AG09309 (cell line): ENCODE measurements at regions not wholly inside any gene's neighbourhood (a gene's known extent, or its start where the extent isn't known, plus 50 kb on each side); places are given as distances from the start of the nearest gene placed in this dataset.
A peak's percentile ranks its signal among the peaks of the same experiment; 100 is the strongest.

Experiments
- DNase-seq: peaks from one replicate; pipeline ENCODE4 v3.0.0-alpha.2; 2010; ENCODE audit warnings: low read depth
- H3K4me3 ChIP-seq: 2 replicates; pipeline ENCODE4 v1.5.1; 2011; ENCODE audit warnings: mild to moderate bottlenecking, low read depth, low read length, moderate library complexity; ENCODE audit not compliant: control insufficient read depth
- CTCF ChIP-seq: IDR thresholded peaks from 2 replicates; pipeline ENCODE4 v1.5.1; 2011; ENCODE audit warnings: mild to moderate bottlenecking, low read depth, low read length, inconsistent platforms; ENCODE audit not compliant: insufficient read depth, control insufficient read depth; ENCODE audit errors: missing control alignments

GRCh38 chr4:57195622-57196021 lies 85.4 kb upstream of the IGFBP7 start:
- no peak for TF ChIP-seq CTCF

GRCh38 chr4:57194068-57194611 lies 84.0 kb upstream of the IGFBP7 start:
- DNase-seq: no peak
- H3K4me3 ChIP-seq: no peak overlapping the region
- TF ChIP-seq CTCF: no peak

More at GRCh38 chr4:57195622-57196021, 85.4 kb upstream of the IGFBP7 start:
- H3K4me3 ChIP-seq: no peak overlapping the region
- DNase-seq: no peak

GRCh38 chr4:57193209-57193810 lies 83.1 kb upstream of the IGFBP7 start:
- no peak for DNase-seq
- H3K4me3 ChIP-seq: no peak overlapping the region
- TF ChIP-seq CTCF: no peak

GRCh38 chr4:57191523-57192034 lies 81.4 kb upstream of the IGFBP7 start:
- DNase-seq: no peak
- H3K4me3 ChIP-seq: no peak overlapping the region
- no peak for TF ChIP-seq CTCF

- peak; percentile 74 for TF ChIP-seq CTCF
- no peak for DNase-seq
- no peak overlapping the region for H3K4me3 ChIP-seq
Observed at GRCh38 chr4:57190601-57191481, 80.7 kb upstream of the IGFBP7 start.

- peak; percentile 74 for DNase-seq
Observed at GRCh38 chr4:57187246-57187645, 77.1 kb upstream of the IGFBP7 start.

More at GRCh38 chr4:57187246-57187645, 77.1 kb upstream of the IGFBP7 start:
- H3K4me3 ChIP-seq: no peak overlapping the region
- TF ChIP-seq CTCF: no peak
